H9 (cell line): ENCODE measurements at regions not wholly inside any gene's neighbourhood (a gene's known extent, or its start where the extent isn't known, plus 50 kb on each side); places are given as distances from the start of the nearest gene placed in this dataset.

Source experiments
- DNase-seq: peaks from one replicate; pipeline ENCODE4 v3.0.0-alpha.2; 2017
- H2AFZ ChIP-seq: one replicate; pipeline ENCODE4 v1.6.1; 2013; ENCODE audit warnings: mild to moderate bottlenecking, low read length, control low read depth, moderate library complexity
- H2AK5ac ChIP-seq: 2 replicates; pipeline ENCODE4 v1.6.1; 2013; ENCODE audit warnings: low read length, control low read depth, mixed read lengths; ENCODE audit not compliant: insufficient read length
- H2BK120ac ChIP-seq: one replicate; pipeline ENCODE4 v1.6.1; 2013; ENCODE audit warnings: low read depth, mild to moderate bottlenecking, low read length, control low read depth, inconsistent platforms; ENCODE audit not compliant: poor library complexity, severe bottlenecking
- H2BK12ac ChIP-seq: 2 replicates; pipeline ENCODE4 v1.6.1; 2013; ENCODE audit warnings: low read length, control low read depth, mixed read lengths, low read depth; ENCODE audit not compliant: insufficient read length
- H2BK15ac ChIP-seq: 2 replicates; pipeline ENCODE4 v1.6.1; 2013; ENCODE audit warnings: low read depth, low read length, control low read depth
- H2BK20ac ChIP-seq: one replicate; pipeline ENCODE4 v1.6.1; 2013; ENCODE audit warnings: low read depth, mild to moderate bottlenecking, low read length, control low read depth, inconsistent platforms; ENCODE audit not compliant: poor library complexity, severe bottlenecking
- H2BK5ac ChIP-seq: 2 replicates; pipeline ENCODE4 v1.6.1; 2013; ENCODE audit warnings: low read length, control low read depth, mixed read lengths; ENCODE audit not compliant: insufficient read length
- H3K14ac ChIP-seq: 2 replicates; pipeline ENCODE4 v1.6.1; 2013; ENCODE audit warnings: low read length, control low read depth; ENCODE audit not compliant: insufficient read depth
- H3K18ac ChIP-seq: 2 replicates; pipeline ENCODE4 v1.6.1; 2013; ENCODE audit warnings: low read depth, mild to moderate bottlenecking, mixed read lengths, low read length, control low read depth; ENCODE audit not compliant: insufficient read length
- H3K23ac ChIP-seq: 2 replicates; pipeline ENCODE4 v1.6.1; 2013; ENCODE audit warnings: low read length, control low read depth, mixed read lengths, low read depth; ENCODE audit not compliant: insufficient read length
- H3K23me2 ChIP-seq: 2 replicates; pipeline ENCODE4 v1.6.1; 2013; ENCODE audit warnings: low read depth, mild to moderate bottlenecking, mixed read lengths, low read length, control low read depth; ENCODE audit not compliant: insufficient read length, poor library complexity, severe bottlenecking
- H3K27ac ChIP-seq: 2 replicates; pipeline ENCODE4 v1.5.1; 2013; ENCODE audit warnings: low read length, control low read depth, mixed read lengths, low read depth; ENCODE audit not compliant: insufficient read length
- H3K27me3 ChIP-seq: 2 replicates; pipeline ENCODE4 v1.6.1; 2013; ENCODE audit warnings: low read length, control low read depth, inconsistent platforms; ENCODE audit not compliant: insufficient read depth
- H3K4ac ChIP-seq: 2 replicates; pipeline ENCODE4 v1.6.1; 2013; ENCODE audit warnings: low read depth, mild to moderate bottlenecking, control low read depth, inconsistent platforms, low read length, moderate library complexity
- H3K4me1 ChIP-seq: 2 replicates; pipeline ENCODE4 v1.6.1; 2013; ENCODE audit warnings: low read length, control low read depth, inconsistent platforms; ENCODE audit not compliant: insufficient read depth
- H3K4me2 ChIP-seq: 2 replicates; pipeline ENCODE4 v1.6.1; 2013; ENCODE audit warnings: low read length, control low read depth, mixed read lengths; ENCODE audit not compliant: insufficient read length, insufficient read depth
- H3K56ac ChIP-seq: 2 replicates; pipeline ENCODE4 v1.6.1; 2013; ENCODE audit warnings: low read depth, mild to moderate bottlenecking, mixed read lengths, low read length, control low read depth; ENCODE audit not compliant: insufficient read length
- H3K79me1 ChIP-seq: 2 replicates; pipeline ENCODE4 v1.6.1; 2013; ENCODE audit warnings: low read depth, mild to moderate bottlenecking, moderate library complexity, low read length, control low read depth, inconsistent platforms; ENCODE audit not compliant: insufficient read depth, poor library complexity, severe bottlenecking
- H3K79me2 ChIP-seq: 2 replicates; pipeline ENCODE4 v1.6.1; 2013; ENCODE audit warnings: low read length, control low read depth, inconsistent platforms; ENCODE audit not compliant: insufficient read depth
- H3K9ac ChIP-seq: 2 replicates; pipeline ENCODE4 v1.6.1; 2013; ENCODE audit warnings: low read length, control low read depth, mixed read lengths; ENCODE audit not compliant: insufficient read length; ENCODE audit errors: extremely low read depth
- H3K9me3 ChIP-seq: one replicate; pipeline ENCODE4 v1.6.1; 2013; ENCODE audit warnings: low read depth, low read length, inconsistent platforms; ENCODE audit not compliant: control insufficient read depth
- H3T11ph ChIP-seq: one replicate; pipeline ENCODE4 v1.6.1; 2013; ENCODE audit warnings: mild to moderate bottlenecking, low read length, control low read depth, inconsistent platforms
- H4K20me1 ChIP-seq: one replicate; pipeline ENCODE4 v1.6.1; 2013; ENCODE audit not compliant: control insufficient read depth, insufficient read length, insufficient read depth
- H4K5ac ChIP-seq: 2 replicates; pipeline ENCODE4 v1.6.1; 2013; ENCODE audit warnings: low read depth, mild to moderate bottlenecking, mixed read lengths, low read length, control low read depth; ENCODE audit not compliant: insufficient read length
- H4K8ac ChIP-seq: replicated peaks from 2 replicates; pipeline ENCODE4 v1.6.1; 2013; ENCODE audit warnings: low read length, control low read depth, mixed read lengths, low read depth; ENCODE audit not compliant: insufficient read length
- H4K91ac ChIP-seq: 2 replicates; pipeline ENCODE4 v1.6.1; 2013; ENCODE audit warnings: low read depth, mild to moderate bottlenecking, moderate library complexity, mixed read lengths, low read length, control low read depth; ENCODE audit not compliant: insufficient read length
- H3K27ac Mint-ChIP-seq, 3 experiments: 2 replicates in 2 of 3; 3 replicates in 1 of 3; pipeline ENCODE4 v1.8.0; 2020 to 2021; ENCODE audit warnings: mixed read lengths in 3 of 3, mild to moderate bottlenecking in 1 of 3, moderate library complexity in 1 of 3
- H3K27me3 Mint-ChIP-seq: 2 replicates; pipeline ENCODE4 v1.8.0; 2021; ENCODE audit warnings: low read depth, mild to moderate bottlenecking, moderate library complexity, mixed read lengths
- H3K36me3 Mint-ChIP-seq, 3 experiments: 2 replicates in 2 of 3; 3 replicates in 1 of 3; pipeline ENCODE4 v1.8.0; 2020 to 2021; ENCODE audit warnings: low read depth in 3 of 3, mixed read lengths in 3 of 3; ENCODE audit not compliant: insufficient read depth in 1 of 3
- H3K4me1 Mint-ChIP-seq, 2 experiments: 2 replicates each; pipeline ENCODE4 v1.8.0; 2020; ENCODE audit warnings: mixed read lengths in 2 of 2
- H3K4me3 Mint-ChIP-seq, 2 experiments: 2 replicates in 1 of 2; 3 replicates in 1 of 2; pipeline ENCODE4 v1.8.0; 2020 to 2021; ENCODE audit warnings: mild to moderate bottlenecking in 2 of 2, mixed read lengths in 2 of 2, moderate library complexity in 1 of 2
- H3K9me3 Mint-ChIP-seq, 2 experiments: 2 replicates in 1 of 2; 3 replicates in 1 of 2; pipeline ENCODE4 v1.8.0; 2020; ENCODE audit warnings: mild to moderate bottlenecking in 2 of 2, mixed read lengths in 2 of 2, moderate library complexity in 1 of 2
- CTCF ChIP-seq: fragments of 200-600 bp; sonication (generic); conservative IDR thresholded peaks from 3 replicates; pipeline ENCODE4 v1.8.0; 2021; ENCODE audit warnings: antibody characterized with exemption, mild to moderate bottlenecking
- WGBS: extraction: QIAGEN DNeasy Blood & Tissue Kit; methylation state at CpG from one replicate; pipeline ENCODE4 v1.1.7; 2013; ENCODE audit warnings: missing lambda C conversion rate, low lambda C conversion rate, mixed read lengths; ENCODE audit not compliant: insufficient read length; ENCODE audit errors: extremely low coverage; 5-methylcytosine and 5-hydroxymethylcytosine counted together

DNA sequence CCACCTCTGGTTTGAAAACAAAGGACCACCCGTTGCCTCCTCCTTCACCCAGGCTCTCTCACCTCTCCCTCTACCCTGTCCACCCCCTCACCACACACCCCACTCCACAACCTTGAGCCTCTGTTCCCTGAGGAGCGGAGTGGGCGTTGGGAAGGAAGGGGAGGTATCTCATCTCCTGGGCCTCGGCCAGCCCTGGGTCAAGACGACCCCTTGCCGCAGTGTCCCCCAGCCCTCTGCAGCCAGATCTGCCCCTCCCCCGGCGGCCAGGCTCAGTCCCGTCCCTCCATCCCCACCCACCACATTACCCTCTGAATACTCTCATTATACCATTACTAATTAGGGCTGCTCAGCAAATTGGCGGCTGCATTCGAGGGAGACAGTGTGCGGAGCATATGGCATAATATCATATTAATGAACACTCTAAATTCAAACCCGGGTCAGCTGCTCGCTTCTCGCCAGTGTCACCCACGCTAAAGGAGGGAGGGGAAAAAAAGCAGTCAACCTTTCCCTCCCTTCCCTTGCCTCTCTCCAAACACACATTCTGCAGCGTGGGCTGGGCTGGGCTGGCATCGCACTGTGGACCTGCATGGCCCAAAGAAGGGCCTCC is 123.2 kb upstream of the LHX1 start:
- Mint-ChIP-seq H3K27ac (peak overlapping the region in 1 of 3 experiments; percentile 85; a peak in 2 of 7 replicates), H3K4me1 (peaks cover 37 to 60% of the 10 kb centered on the region in 2 experiments), H3K9me3 (no peaks in the 10 kb centered on the region; a peak in 1 of 5 replicates), H3K4me3 (peak overlapping the region in 1 of 2 experiments; percentile 3; a peak in 2 of 5 replicates), H3K36me3 (no peaks in the 10 kb centered on the region), H3K27me3 (peaks cover 58% of the 10 kb centered on the region)
- no CpG with 5 or more reads among the region's 18 CpGs for WGBS
- no peak for TF ChIP-seq CTCF
- no peak overlapping the region for H2BK5ac ChIP-seq
- no peak overlapping the region for H2BK15ac ChIP-seq
- no peak for DNase-seq
- no peak overlapping the region for H2BK20ac ChIP-seq
- H4K91ac ChIP-seq = no peak overlapping the region
- no peak overlapping the region for H4K8ac ChIP-seq
- no peak overlapping the region for H3K9ac ChIP-seq
- no peaks in the 10 kb centered on the region for H3K79me1 ChIP-seq
- no peaks in the 10 kb centered on the region; the same call in 1 of the 2 replicates for H3K4me1 ChIP-seq
- H3K23me2 ChIP-seq = no peaks in the 10 kb centered on the region
- no peak overlapping the region for H3K23ac ChIP-seq
- H3K27me3 ChIP-seq = 0 out of 2 replicates have a peak, but pooled peaks cover 2% of the 10 kb centered on the region
- H2BK120ac ChIP-seq = no peak overlapping the region
- H2BK12ac ChIP-seq = no peak overlapping the region
- no peaks in the 10 kb centered on the region for H3K9me3 ChIP-seq
- H3T11ph ChIP-seq = no peak overlapping the region
- no peaks in the 10 kb centered on the region for H4K20me1 ChIP-seq
- H3K4ac ChIP-seq = no peak overlapping the region
- H4K5ac ChIP-seq = no peak overlapping the region
- no peak overlapping the region for H3K4me2 ChIP-seq
- H3K14ac ChIP-seq = no peak overlapping the region
- H2AFZ ChIP-seq = no peak overlapping the region
- no peak overlapping the region for H3K27ac ChIP-seq
- no peaks in the 10 kb centered on the region for H3K79me2 ChIP-seq
- no peak overlapping the region for H3K56ac ChIP-seq
- no peak overlapping the region for H3K18ac ChIP-seq
- H2AK5ac ChIP-seq = no peak overlapping the region
